MCF 10A (cell line): ENCODE measurements at regions not wholly inside any gene's neighbourhood (a gene's known extent, or its start where the extent isn't known, plus 50 kb on each side); places are given as distances from the start of the nearest gene placed in this dataset.

Source experiments
- BruUV-seq: library from RNA; stranded (reverse); fragments of 400-500 nt; replicated peaks from 2 replicates; lab custom pipeline; 2021; lab: Mats Ljungman, UMichigan
- CTCF ChIA-PET: fragments of 300-600 bp; sonication (Branson Sonifier 250); formaldehyde crosslinking; extraction: SDS; loops from one replicate; lab custom pipeline; 2021; ENCODE audit warnings: antibody characterized with exemption, inconsistent platforms; lab: Yijun Ruan, JAX
- POLR2A ChIA-PET: fragments of 300-600, 350-650 bp; sonication (Branson Sonifier 250); formaldehyde crosslinking; extraction: SDS; loops from one replicate; lab custom pipeline; 2020; ENCODE audit warnings: antibody characterized with exemption, inconsistent platforms; lab: Yijun Ruan, JAX
- DNase-seq: peaks from one replicate; pipeline ENCODE4 v3.0.0-alpha.2; 2018; ENCODE audit not compliant: unreplicated experiment
- H3K27ac Mint-ChIP-seq: one replicate; pipeline ENCODE4 v1.8.0; 2022; ENCODE audit warnings: mild to moderate bottlenecking, low read depth, mixed read lengths; ENCODE audit not compliant: unreplicated experiment
- H3K27me3 Mint-ChIP-seq: one replicate; pipeline ENCODE4 v1.8.0; 2022; ENCODE audit warnings: mixed read lengths; ENCODE audit not compliant: insufficient read depth, unreplicated experiment
- H3K36me3 Mint-ChIP-seq: one replicate; pipeline ENCODE4 v1.8.0; 2022; ENCODE audit warnings: mild to moderate bottlenecking, moderate library complexity, mixed read lengths; ENCODE audit not compliant: insufficient read depth, unreplicated experiment
- H3K4me1 Mint-ChIP-seq: one replicate; pipeline ENCODE4 v1.8.0; 2022; ENCODE audit warnings: mixed read lengths; ENCODE audit not compliant: insufficient read depth, unreplicated experiment
- H3K4me3 Mint-ChIP-seq: one replicate; pipeline ENCODE4 v1.8.0; 2022; ENCODE audit warnings: mild to moderate bottlenecking, moderate library complexity, mixed read lengths; ENCODE audit not compliant: unreplicated experiment
- H3K9me3 Mint-ChIP-seq: one replicate; pipeline ENCODE4 v1.8.0; 2022; ENCODE audit warnings: mixed read lengths; ENCODE audit not compliant: unreplicated experiment
- intact Hi-C: fragments of 100-400 bp; cut with micrococcal nuclease; formaldehyde crosslinking; loops from 2 replicates; pipeline ENCODE4 v1.14.1; 2022
- TF ChIP-seq, protein P1 (sequence below): fragments of 200-600 bp; IDR thresholded peaks from one replicate; pipeline ENCODE4 v1.8.0; 2022; ENCODE audit warnings: antibody characterized with exemption, mild to moderate bottlenecking; ENCODE audit not compliant: unreplicated experiment

DNA sequence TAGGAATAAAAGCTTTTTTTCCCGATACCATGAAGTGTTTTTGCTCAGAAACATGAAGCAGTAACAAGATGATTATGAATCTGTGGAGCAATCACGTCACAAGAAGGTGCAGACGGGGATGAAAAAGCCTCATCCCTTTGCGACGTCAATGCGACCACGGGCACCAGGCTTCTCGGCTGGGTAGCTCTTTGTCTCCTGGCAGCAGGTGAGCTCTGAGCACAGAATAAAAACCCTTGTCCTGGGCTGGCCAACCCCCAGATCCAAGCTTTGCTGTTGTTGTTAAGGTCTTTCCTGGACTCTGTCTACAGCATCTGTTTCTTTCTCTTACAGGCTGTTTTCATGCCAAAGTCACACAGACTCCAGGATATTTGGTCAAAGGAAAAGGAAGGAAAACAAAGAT is 113.8 kb downstream of the ANKRD18B start:
- Mint-ChIP-seq H3K4me1 (no peaks in the 10 kb centered on the region), H3K27ac (no peak overlapping the region), H3K36me3 (no peaks in the 10 kb centered on the region), H3K27me3 (peaks cover 99% of the 10 kb centered on the region), H3K4me3 (no peak overlapping the region), H3K9me3 (peaks cover 1% of the 10 kb centered on the region)
- POLR2A ChIA-PET = interaction anchor here (1.2 kb wide), 1 partner anchor 16 kb away, joined by 5 read pairs; no protein-coding TSS in a partner anchor
- DNase-seq = no peak
- TF ChIP-seq, protein P1, sequence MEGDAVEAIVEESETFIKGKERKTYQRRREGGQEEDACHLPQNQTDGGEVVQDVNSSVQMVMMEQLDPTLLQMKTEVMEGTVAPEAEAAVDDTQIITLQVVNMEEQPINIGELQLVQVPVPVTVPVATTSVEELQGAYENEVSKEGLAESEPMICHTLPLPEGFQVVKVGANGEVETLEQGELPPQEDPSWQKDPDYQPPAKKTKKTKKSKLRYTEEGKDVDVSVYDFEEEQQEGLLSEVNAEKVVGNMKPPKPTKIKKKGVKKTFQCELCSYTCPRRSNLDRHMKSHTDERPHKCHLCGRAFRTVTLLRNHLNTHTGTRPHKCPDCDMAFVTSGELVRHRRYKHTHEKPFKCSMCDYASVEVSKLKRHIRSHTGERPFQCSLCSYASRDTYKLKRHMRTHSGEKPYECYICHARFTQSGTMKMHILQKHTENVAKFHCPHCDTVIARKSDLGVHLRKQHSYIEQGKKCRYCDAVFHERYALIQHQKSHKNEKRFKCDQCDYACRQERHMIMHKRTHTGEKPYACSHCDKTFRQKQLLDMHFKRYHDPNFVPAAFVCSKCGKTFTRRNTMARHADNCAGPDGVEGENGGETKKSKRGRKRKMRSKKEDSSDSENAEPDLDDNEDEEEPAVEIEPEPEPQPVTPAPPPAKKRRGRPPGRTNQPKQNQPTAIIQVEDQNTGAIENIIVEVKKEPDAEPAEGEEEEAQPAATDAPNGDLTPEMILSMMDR = no peak
- no TSS peak for BruUV-seq
- intact Hi-C loops = no loop called here
- CTCF ChIA-PET = interaction anchor here (0.7 to 3.6 kb wide), 3 partner anchors 14 to 84 kb away, joined by 3 to 13 read pairs (median 3); no protein-coding TSS in a partner anchor

DNA sequence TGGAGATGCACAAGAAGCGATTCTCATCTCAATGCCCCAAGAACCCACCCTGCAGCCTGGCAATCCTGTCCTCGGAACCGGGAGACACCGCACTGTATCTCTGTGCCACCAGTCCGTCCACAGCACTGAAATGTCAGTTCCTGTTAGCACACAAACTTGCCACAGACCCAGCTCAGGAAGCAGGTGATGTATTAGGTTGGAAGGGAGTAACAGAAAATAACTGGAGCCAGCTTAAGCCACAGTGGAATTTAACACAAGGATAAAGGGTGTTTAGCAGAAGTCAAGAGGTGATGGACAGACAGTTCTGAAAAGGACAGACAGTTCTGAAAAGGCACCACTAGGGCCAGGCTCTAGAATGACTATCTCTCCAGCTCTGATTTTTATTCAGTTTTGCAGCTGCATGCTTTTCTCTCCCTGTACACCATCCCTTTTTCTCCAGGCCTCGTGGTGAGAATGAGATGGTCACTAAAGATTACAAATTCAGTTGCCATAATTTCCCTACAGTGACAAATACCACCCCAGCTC is 114.4 kb downstream of the ANKRD18B start:
- intact Hi-C loops = no loop called here
- Mint-ChIP-seq H3K4me1 (no peaks in the 10 kb centered on the region), H3K27me3 (peaks cover 99% of the 10 kb centered on the region), H3K36me3 (no peaks in the 10 kb centered on the region), H3K27ac (no peak overlapping the region), H3K9me3 (peaks cover 7% of the 10 kb centered on the region), H3K4me3 (no peak overlapping the region)
- DNase-seq = no peak
- TF ChIP-seq, protein P1 = no peak
- BruUV-seq = no TSS peak
- ChIA-PET POLR2A (interaction anchor here (0.7 kb wide), 1 partner anchor 317 kb away, joined by 3 read pairs; no protein-coding TSS in a partner anchor), CTCF (interaction anchor here (0.7 to 3.6 kb wide), 3 partner anchors 14 to 84 kb away, joined by 3 to 13 read pairs (median 3); no protein-coding TSS in a partner anchor)

DNA sequence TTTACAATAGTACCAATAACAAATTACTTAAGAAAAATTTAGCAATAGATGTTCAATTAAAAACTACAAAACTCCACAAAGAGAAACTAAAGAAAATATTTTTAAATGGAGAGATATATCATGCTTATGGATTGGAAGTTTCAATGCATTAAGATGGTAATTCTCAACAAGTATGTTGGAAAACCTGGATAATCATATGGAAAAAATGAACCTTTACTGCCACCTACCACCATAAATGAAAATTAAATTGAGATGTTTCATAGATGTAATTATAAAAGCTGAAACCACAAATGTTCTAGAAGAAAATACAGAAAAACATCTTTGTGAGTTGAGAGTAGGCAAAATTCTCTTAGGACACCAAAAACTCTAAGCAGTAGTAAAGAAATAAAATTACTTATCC is 121.7 kb downstream of the ANKRD18B start:
- intact Hi-C loops = no loop called here
- peaks cover 39% of the 10 kb centered on the region for H3K27me3 Mint-ChIP-seq

DNA sequence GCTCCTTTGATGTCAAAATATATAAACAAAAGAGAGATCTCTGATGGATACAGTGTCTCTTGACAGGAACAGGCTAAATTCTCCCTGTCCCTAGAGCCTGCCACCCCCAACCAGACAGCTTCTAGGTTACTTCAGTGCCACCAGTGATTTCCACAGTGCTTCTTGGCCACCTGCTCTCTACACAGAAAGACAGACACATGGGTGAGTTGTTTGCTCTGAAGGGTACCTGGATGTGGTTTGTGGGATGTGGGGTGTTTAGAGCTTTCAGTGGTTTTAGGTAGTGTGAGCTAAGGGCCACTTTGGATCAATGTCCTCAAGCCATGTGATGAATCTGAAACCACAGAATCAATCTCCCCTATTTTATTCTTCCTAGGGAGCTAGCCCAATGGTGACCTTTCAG is 125.4 kb downstream of the ANKRD18B start:
- H3K27me3 Mint-ChIP-seq = peaks cover 1% of the 10 kb centered on the region
- ChIA-PET CTCF (interaction anchor here (0.6 to 2.4 kb wide), 4 partner anchors 12 to 72 kb away, joined by 3 to 7 read pairs (median 4); no protein-coding TSS in a partner anchor), POLR2A (no interaction called here)
- no peak for DNase-seq
- no peaks in the 10 kb centered on the region for H3K4me1 Mint-ChIP-seq
- TF ChIP-seq, protein P1 = no peak
- no peaks in the 10 kb centered on the region for H3K36me3 Mint-ChIP-seq
- intact Hi-C loops = no loop called here
- H3K9me3 Mint-ChIP-seq = no peaks in the 10 kb centered on the region
- no TSS peak for BruUV-seq
- no peak overlapping the region for H3K4me3 Mint-ChIP-seq
- no peak overlapping the region for H3K27ac Mint-ChIP-seq

More for the DNA sequence above, 121.7 kb downstream of the ANKRD18B start:
- H3K27ac Mint-ChIP-seq = no peak overlapping the region
- POLR2A ChIA-PET = interaction anchor here (1.3 kb wide), 1 partner anchor 14 kb away, joined by 3 read pairs; no protein-coding TSS in a partner anchor
- TF ChIP-seq, protein P1 = no peak
- DNase-seq = no peak
- H3K4me3 Mint-ChIP-seq = no peak overlapping the region
- H3K4me1 Mint-ChIP-seq = no peaks in the 10 kb centered on the region
- H3K9me3 Mint-ChIP-seq = peaks cover 7% of the 10 kb centered on the region
- no peaks in the 10 kb centered on the region for H3K36me3 Mint-ChIP-seq
- no TSS peak for BruUV-seq
- CTCF ChIA-PET = interaction anchor here (1.0 kb wide), 1 partner anchor 76 kb away, joined by 3 read pairs; no protein-coding TSS in a partner anchor
